AG10803 (cell line): ENCODE measurements at regions not wholly inside any gene's neighbourhood (a gene's known extent, or its start where the extent isn't known, plus 50 kb on each side); places are given as distances from the start of the nearest gene placed in this dataset.

ENCODE experiments used
- DNase-seq: peaks from one replicate; pipeline ENCODE4 v3.0.0; 2010; ENCODE audit warnings: low read depth
- H3K4me3 ChIP-seq: 2 replicates; pipeline ENCODE4 v1.5.1; 2011; ENCODE audit warnings: mild to moderate bottlenecking, low read length, control low read depth
- TF ChIP-seq, protein P1 (sequence below): conservative IDR thresholded peaks from 2 replicates; pipeline ENCODE4 v1.5.1; 2011; ENCODE audit warnings: mild to moderate bottlenecking, low read length, control low read depth, inconsistent platforms

DNA sequence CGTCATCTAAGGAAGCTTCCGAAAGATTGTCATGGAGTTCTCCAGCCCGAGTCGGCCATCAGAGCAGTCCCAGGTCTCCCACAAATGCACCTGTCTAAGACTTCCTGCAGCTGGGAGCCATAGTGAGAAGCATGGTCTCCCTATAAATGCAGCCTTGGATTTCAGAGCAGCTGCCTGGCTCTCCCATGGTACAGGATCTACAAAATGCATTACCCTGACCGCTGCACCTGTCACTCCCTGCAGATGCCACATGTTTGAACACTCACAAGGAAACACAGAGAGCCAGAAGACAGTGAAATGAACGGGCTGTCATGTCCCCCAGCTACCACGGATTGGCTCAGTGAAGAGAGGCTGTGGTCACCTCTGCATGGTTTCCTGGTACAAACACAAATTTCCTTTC lies 702.7 kb downstream of the MED13L start:
- H3K4me3 ChIP-seq, result no peak overlapping the region
- TF ChIP-seq, protein P1, sequence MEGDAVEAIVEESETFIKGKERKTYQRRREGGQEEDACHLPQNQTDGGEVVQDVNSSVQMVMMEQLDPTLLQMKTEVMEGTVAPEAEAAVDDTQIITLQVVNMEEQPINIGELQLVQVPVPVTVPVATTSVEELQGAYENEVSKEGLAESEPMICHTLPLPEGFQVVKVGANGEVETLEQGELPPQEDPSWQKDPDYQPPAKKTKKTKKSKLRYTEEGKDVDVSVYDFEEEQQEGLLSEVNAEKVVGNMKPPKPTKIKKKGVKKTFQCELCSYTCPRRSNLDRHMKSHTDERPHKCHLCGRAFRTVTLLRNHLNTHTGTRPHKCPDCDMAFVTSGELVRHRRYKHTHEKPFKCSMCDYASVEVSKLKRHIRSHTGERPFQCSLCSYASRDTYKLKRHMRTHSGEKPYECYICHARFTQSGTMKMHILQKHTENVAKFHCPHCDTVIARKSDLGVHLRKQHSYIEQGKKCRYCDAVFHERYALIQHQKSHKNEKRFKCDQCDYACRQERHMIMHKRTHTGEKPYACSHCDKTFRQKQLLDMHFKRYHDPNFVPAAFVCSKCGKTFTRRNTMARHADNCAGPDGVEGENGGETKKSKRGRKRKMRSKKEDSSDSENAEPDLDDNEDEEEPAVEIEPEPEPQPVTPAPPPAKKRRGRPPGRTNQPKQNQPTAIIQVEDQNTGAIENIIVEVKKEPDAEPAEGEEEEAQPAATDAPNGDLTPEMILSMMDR, result no peak
- DNase-seq, result no peak

DNA sequence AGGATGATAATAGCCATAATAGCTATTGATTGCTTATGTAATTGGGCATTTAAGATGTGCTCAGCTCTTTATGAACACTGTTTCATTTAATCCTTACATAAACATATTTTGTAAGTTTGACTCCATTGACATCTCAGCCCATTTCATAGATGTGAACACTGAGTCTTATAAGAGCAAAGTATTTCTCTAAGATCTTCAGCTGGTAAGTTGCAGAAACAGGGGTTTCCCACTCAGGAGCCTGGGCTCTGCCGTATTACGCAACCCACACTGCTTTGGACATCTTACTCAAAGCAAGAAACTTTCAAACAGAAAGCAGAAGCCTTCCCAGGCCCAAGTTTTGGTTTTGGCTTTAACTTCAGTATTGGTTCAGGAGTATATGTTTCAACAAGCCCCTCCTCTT lies 705.1 kb downstream of the MED13L start:
- peak; percentile 21 for DNase-seq
- TF ChIP-seq, protein P1, result no peak
- H3K4me3 ChIP-seq, result no peak overlapping the region

DNA sequence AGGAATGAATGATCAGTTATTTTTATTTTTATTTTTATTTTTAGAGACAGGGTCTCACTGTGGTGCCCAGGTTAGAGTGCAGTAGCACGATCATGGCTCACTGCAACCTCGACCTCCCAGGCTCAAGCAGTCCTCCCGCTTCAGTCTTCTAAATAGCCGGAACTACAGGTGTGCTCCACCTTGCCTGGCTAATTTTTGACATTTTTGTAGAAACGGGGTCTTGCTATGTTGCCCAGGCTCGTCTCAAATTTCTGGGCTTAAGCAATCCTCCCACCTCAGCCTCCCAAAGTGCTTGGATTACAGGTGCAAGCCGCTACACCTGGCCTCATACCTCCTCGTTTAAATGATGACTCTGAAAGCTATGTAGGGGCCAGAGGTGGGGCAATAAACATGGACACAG lies 706.0 kb downstream of the MED13L start:
- no peak for DNase-seq
- TF ChIP-seq, protein P1, result no peak
- no peak overlapping the region for H3K4me3 ChIP-seq

DNA sequence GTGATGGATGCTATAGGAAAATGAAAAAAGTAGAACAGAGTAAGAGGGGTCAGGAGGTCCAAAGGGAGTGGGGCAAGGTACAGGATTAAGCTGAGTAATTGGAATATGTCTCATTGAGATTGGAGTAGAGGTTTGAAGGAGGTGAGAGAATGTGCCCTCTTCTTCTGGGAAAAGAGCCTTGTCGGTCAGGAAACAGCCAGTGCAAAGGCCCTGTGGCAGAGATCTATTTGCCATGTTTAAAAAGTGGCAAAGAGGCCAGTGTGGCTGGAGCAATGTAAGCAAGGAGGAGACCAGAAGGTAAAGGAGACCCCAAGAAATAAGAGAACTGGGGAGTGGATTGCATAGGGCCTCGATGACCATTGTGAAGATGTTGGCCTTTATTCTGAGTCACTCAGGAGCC lies 706.5 kb downstream of the MED13L start:
- TF ChIP-seq, protein P1, result no peak
- no peak for DNase-seq

DNA sequence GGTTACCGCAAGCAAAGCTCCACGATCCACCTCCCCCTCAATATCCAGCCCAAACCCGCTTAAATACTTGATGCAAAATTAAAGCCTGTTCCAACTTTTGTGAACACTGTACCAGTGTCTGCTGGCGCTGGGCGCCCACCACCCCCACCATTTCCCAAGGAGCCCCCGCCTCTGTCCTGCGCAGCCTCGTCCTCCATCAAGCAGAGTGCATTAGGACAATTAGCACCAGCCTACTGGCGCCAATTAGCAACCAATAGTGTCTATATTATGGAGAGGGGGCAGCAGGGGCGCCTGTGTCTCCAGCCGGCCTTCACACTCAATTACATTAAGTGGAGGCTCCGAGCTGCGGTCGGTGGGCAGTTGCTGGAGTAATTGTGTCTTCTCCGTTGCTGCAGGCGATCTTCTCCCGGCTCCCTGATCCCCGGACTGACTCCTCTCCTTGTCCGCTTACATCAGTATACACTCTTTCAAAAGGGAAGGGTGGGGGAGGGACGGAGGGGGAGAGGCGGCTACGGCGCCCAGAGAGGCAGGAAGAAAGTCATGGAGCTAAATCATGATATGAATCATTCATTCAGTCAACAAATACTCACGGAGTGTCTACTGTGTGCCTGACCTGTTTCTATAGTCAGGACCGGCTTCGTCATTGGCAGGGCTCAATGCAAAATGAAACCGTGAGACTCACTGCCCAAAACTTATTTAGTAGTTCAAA lies 707.3 kb downstream of the MED13L start:
- no peak for DNase-seq
- H3K4me3 ChIP-seq, result no peak overlapping the region
- TF ChIP-seq, protein P1, result no peak

More for the DNA sequence above, 706.5 kb downstream of the MED13L start:
- no peak overlapping the region for H3K4me3 ChIP-seq

DNA sequence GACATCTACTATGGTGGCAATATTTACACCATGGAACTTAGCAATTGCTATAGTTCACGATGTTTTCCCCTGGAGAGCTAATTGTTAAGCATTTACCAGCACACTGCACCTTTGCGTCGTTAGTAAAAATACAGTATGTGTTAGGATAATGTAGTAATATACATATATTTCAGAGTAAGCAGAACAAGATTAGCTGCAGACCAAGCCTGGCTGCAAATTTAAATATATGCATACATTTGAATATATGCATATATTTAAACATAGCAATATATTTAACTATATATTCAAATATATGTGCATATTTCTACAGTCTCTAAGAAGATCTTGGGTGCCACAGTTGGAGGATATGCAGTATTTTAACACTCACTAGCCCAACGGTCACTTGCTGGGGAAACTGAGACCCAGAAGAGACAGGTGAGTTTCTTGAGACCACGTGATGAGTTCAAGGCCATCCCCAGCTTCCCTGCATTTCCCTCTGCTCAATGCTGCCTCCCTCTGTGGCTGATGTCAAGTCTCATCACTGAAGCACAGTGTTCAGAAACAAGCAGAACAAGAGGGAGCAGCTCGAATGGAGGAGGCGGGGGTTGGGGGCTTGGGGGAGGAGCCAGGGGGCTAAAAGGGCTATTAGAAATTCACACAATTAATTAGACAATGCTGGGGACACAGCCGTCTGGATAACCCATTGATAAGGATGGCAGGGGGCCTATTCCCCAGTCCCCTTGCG lies 708.0 kb downstream of the MED13L start:
- TF ChIP-seq, protein P1, result no peak
- DNase-seq, result no peak
- no peak overlapping the region for H3K4me3 ChIP-seq

DNA sequence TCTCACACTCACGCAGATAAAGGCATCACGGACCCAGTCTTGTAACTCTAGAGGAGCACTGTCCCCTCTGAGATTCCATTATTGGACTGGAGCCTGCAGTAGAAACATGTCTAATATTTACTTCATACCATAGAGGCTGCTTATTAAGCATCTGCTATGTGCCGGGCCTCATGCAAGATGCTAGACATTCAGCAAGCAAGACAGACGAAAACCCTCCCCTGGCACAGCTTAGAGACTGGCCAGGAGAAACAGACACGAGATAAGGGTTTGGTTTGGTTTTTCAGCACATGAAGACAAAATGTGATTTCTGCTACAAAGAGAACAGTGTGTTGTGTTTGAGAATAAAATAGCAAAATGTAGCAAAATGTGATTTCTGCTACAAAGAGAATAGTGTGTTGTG lies 719.2 kb downstream of the MED13L start:
- TF ChIP-seq, protein P1, result no peak
- DNase-seq, result no peak
- no peak overlapping the region for H3K4me3 ChIP-seq
